ENCODE measurements at regions not wholly inside any gene's neighbourhood (a gene's known extent, or its start where the extent isn't known, plus 50 kb on each side); places are given as distances from the start of the nearest gene placed in this dataset.

DNA sequence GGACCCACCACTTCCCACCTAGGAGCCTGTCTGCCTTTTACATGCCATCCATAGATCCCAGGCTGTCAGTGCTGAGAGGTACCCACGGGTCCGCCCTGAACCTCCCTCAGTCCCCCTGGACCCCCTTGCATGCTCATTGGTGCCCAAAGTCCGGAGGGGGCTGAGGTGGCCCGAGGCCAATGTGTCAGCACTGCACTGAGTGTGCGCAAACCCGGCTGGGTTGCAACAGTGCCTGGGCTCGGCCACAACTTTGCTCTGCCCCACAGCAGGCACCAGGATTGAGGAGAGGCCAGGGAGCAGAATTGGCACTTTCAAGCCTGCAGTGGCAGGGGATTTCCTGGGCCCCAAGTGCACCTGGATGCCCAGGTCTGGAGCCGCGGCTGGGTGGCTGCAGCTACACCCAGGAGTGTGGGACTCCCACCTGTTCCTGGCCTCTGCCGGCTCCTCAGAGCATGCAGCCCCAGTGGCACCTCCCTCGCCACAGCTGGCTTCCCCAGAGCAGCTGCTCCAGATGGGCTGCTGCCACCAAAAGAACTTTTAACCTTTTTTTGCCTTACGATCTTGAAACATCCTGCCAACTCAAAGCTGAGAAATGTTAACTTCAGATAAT, 837.0 kb downstream of the SLITRK6 start:
- Mint-ChIP-seq H3K4me1 (no peaks in the 10 kb centered on the region), H3K27ac (no peak overlapping the region), H3K4me3 (no peak overlapping the region), H3K36me3 (ENCODE audit: low read depth) (no peaks in the 10 kb centered on the region), H3K9me3 (no peaks in the 10 kb centered on the region), H3K27me3 (no peaks in the 10 kb centered on the region)
- DNase-seq (no peak), ATAC-seq (ENCODE audit: low read depth) (no peak)
- intact Hi-C loops (cut with micrococcal nuclease) = no loop called here
- POLR2A ChIA-PET = no interaction called here
- CTCF ChIA-PET = no interaction called here
- TF ChIP-seq, protein P1, sequence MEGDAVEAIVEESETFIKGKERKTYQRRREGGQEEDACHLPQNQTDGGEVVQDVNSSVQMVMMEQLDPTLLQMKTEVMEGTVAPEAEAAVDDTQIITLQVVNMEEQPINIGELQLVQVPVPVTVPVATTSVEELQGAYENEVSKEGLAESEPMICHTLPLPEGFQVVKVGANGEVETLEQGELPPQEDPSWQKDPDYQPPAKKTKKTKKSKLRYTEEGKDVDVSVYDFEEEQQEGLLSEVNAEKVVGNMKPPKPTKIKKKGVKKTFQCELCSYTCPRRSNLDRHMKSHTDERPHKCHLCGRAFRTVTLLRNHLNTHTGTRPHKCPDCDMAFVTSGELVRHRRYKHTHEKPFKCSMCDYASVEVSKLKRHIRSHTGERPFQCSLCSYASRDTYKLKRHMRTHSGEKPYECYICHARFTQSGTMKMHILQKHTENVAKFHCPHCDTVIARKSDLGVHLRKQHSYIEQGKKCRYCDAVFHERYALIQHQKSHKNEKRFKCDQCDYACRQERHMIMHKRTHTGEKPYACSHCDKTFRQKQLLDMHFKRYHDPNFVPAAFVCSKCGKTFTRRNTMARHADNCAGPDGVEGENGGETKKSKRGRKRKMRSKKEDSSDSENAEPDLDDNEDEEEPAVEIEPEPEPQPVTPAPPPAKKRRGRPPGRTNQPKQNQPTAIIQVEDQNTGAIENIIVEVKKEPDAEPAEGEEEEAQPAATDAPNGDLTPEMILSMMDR (IDR thresholded peaks at IDR 0.05) = no peak

DNA sequence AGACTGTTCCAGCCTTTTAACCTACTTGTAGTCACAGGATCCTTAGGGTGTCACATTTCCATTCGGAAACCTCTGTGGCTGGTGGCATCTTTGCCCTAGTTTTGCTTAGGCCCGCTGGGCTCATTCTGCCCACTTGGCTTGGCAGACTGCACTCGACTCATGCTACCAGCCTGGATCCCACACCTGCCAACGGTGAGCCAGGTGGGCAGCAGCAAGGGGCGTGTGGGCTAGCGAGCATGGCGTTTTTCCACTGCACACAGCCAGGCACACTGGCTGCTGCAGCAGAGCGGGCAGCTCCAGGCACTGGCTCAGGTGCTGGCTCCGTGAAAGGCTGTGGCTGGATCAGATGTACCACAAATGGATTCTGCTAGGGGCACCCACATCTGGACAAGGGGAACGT, 838.2 kb downstream of the SLITRK6 start:
- no peaks in the 10 kb centered on the region for H3K36me3 Mint-ChIP-seq (ENCODE audit: low read depth)
- H3K27me3 Mint-ChIP-seq = no peaks in the 10 kb centered on the region
- ATAC-seq (ENCODE audit: low read depth) (no peak), DNase-seq (no peak)
- intact Hi-C loops (cut with micrococcal nuclease) = no loop called here
- H3K4me3 Mint-ChIP-seq = no peak overlapping the region
- no peak overlapping the region for H3K27ac Mint-ChIP-seq
- ChIA-PET CTCF (no interaction called here), POLR2A (no interaction called here)
- TF ChIP-seq, protein P1 (IDR thresholded peaks at IDR 0.05) = no peak
- H3K9me3 Mint-ChIP-seq = no peaks in the 10 kb centered on the region
- no peaks in the 10 kb centered on the region for H3K4me1 Mint-ChIP-seq

DNA sequence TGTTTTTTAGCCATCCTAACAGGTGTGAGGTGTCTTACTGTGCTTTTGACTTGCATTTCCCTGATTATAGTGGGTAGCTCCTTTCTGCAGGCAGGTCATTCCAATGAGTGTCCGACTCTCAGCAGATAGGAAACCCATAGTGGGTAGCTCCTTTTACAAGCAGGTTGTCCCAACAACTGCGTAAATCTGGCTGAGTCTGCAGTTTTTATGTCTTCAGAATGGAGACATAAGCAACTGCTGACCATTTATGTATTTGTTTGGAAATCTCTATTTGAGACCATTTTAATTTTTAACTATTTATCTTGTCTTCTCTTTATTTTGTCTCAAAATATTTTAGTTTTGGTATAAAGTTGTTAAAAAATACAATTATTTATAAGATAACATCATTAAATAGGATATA, 839.4 kb downstream of the SLITRK6 start:
- H3K4me1 Mint-ChIP-seq = no peaks in the 10 kb centered on the region
- CTCF ChIA-PET = no interaction called here
- H3K9me3 Mint-ChIP-seq = no peaks in the 10 kb centered on the region
- no peaks in the 10 kb centered on the region for H3K36me3 Mint-ChIP-seq (ENCODE audit: low read depth)
- ATAC-seq (ENCODE audit: low read depth) (no peak), DNase-seq (no peak)
- TF ChIP-seq, protein P1 (IDR thresholded peaks at IDR 0.05) = no peak
- H3K27me3 Mint-ChIP-seq = no peaks in the 10 kb centered on the region
- no peak overlapping the region for H3K27ac Mint-ChIP-seq
- H3K4me3 Mint-ChIP-seq = no peak overlapping the region
- intact Hi-C loops (cut with micrococcal nuclease) = no loop called here
- POLR2A ChIA-PET = no interaction called here

DNA sequence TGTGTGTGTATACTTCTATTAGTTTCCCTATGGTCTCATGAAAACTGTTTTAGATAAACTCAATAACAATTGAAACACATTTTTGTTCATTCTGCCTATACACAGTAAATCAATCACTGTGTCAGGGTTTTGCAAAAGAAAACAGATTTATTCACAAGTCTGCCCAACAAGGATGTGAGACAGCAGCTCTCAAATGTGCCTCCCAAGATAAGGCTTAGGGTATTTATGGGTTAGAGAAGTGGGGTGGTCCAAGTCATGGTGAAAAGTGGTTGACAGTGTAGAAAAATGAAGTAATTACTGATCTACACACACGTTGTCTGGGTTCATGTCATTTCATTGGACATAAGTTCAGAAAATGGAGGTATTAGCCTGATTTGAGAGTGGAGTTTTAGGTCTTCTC, 844.6 kb downstream of the SLITRK6 start:
- CTCF ChIA-PET = no interaction called here
- no peak overlapping the region for H3K27ac Mint-ChIP-seq
- no peaks in the 10 kb centered on the region for H3K9me3 Mint-ChIP-seq
- no peaks in the 10 kb centered on the region for H3K27me3 Mint-ChIP-seq
- no peaks in the 10 kb centered on the region for H3K36me3 Mint-ChIP-seq (ENCODE audit: low read depth)
- TF ChIP-seq, protein P1 (IDR thresholded peaks at IDR 0.05) = no peak
- no peak overlapping the region for H3K4me3 Mint-ChIP-seq
- DNase-seq = no peak
- intact Hi-C loops (cut with micrococcal nuclease) = no loop called here
- no peak for ATAC-seq (ENCODE audit: low read depth)
- H3K4me1 Mint-ChIP-seq = no peaks in the 10 kb centered on the region
- POLR2A ChIA-PET = no interaction called here

DNA sequence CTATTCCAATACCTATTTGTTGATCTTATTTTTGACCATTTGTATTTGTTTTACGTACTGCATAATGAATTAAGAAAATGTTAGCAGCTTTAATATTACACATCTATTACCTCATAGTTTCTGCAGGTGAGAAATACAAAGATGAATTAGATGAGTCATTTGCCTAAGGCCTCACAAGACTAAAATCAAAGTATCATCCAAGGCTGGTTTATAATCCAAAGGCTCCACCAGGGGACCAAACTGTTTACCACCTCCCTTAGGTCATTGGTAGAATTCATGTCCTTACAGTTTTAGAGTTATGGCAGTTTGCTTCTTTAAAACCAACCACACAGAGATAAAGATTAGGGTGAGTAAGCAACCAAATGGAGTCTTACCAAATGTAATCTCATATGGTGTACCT, 848.1 kb downstream of the SLITRK6 start:
- no peak for DNase-seq
- no peak for ATAC-seq (ENCODE audit: low read depth)
- Mint-ChIP-seq H3K27me3 (no peaks in the 10 kb centered on the region), H3K9me3 (peaks cover 2% of the 10 kb centered on the region), H3K4me3 (no peak overlapping the region), H3K27ac (no peak overlapping the region), H3K36me3 (ENCODE audit: low read depth) (no peaks in the 10 kb centered on the region), H3K4me1 (no peaks in the 10 kb centered on the region)
- POLR2A ChIA-PET = no interaction called here
- CTCF ChIA-PET = no interaction called here
- intact Hi-C loops (cut with micrococcal nuclease) = no loop called here
- TF ChIP-seq, protein P1 (IDR thresholded peaks at IDR 0.05) = no peak

All from activated B cell treated with CpG ODN at 0.5 μM for 24 hours (primary cell).